Vagina (tissue), 2 donors: ENCODE measurements at regions not wholly inside any gene's neighbourhood (a gene's known extent, or its start where the extent isn't known, plus 50 kb on each side); places are given as distances from the start of the nearest gene placed in this dataset.

ENCODE experiments used
- DNase-seq, 2 donors: peaks; one replicate each; pipeline ENCODE4 v3.0.0-alpha.2; 2017; ENCODE audit errors: extremely low spot score in 2 of 2
- H3K27ac ChIP-seq: fragments of 200-600 bp; sonication (generic); one replicate; pipeline ENCODE4 v1.5.1; 2019
- H3K27me3 ChIP-seq: fragments of 200-600 bp; sonication (generic); one replicate; pipeline ENCODE4 v1.5.1; 2019
- H3K36me3 ChIP-seq, 2 donors: fragments of 200-600 bp; sonication (generic); one replicate each; pipeline ENCODE4 v1.5.1; 2017 to 2019
- H3K4me1 ChIP-seq: fragments of 200-600 bp; sonication (generic); one replicate; pipeline ENCODE4 v1.5.1; 2019
- H3K4me3 ChIP-seq, 2 donors: fragments of 200-600 bp; sonication (generic); 1 replicate in 1 of 2; 2 replicates in 1 of 2; pipeline ENCODE4 v1.5.1; 2016 to 2019
- H3K9me3 ChIP-seq: fragments of 200-600 bp; sonication (generic); one replicate; pipeline ENCODE4 v1.5.1; 2019
- CTCF ChIP-seq, 3 experiments: fragments of 450-650 bp in 2 of 3; fragments of 200-600 bp in 1 of 3; sonication (generic) in 1 of 3; IDR thresholded peaks; one replicate each; pipeline ENCODE4 v1.5.1; 2017 to 2019; ENCODE audit warnings: antibody characterized with exemption in 3 of 3, mild to moderate bottlenecking in 2 of 3, moderate library complexity in 2 of 3
- POLR2A ChIP-seq, 2 donors: fragments of 450-650 bp; IDR thresholded peaks; one replicate each; pipeline ENCODE4 v1.6.1; 2017; ENCODE audit warnings: antibody characterized with exemption in 2 of 2, mild to moderate bottlenecking in 2 of 2, moderate library complexity in 2 of 2
- POLR2AphosphoS5 ChIP-seq, 2 donors: sonication (generic); formaldehyde crosslinking; IDR thresholded peaks; one replicate each; pipeline ENCODE4 v1.9.0; 2017; ENCODE audit warnings: antibody characterized with exemption in 2 of 2, mild to moderate bottlenecking in 2 of 2, low read depth in 1 of 2; ENCODE audit not compliant: insufficient read depth in 1 of 2
- intact Hi-C: fragments of 100-400 bp; cut with DNase I; formaldehyde crosslinking; loops from one replicate; pipeline ENCODE4 v1.15.1; 2023

- Histone ChIP-seq H3K9me3 (no peaks in the 10 kb centered on the region), H3K4me3 (no peak overlapping the region), H3K36me3 (no peaks in the 10 kb centered on the region), H3K27me3 (no peaks in the 10 kb centered on the region), H3K27ac (no peak overlapping the region), H3K4me1 (no peaks in the 10 kb centered on the region)
- TF ChIP-seq POLR2AphosphoS5 (IDR thresholded peaks at IDR 0.05; ENCODE audit: insufficient read depth in 1 of 2, low read depth in 1 of 2): no peak
- no peak for TF ChIP-seq CTCF (IDR thresholded peaks at IDR 0.05)
- no peak for TF ChIP-seq POLR2A (IDR thresholded peaks at IDR 0.05)
- DNase-seq: no peak
- intact Hi-C loops: no loop called here
These were observed 247.4 kb upstream of the COL3A1 start for GRCh38 chr2:188726626-188727247.

DNA sequence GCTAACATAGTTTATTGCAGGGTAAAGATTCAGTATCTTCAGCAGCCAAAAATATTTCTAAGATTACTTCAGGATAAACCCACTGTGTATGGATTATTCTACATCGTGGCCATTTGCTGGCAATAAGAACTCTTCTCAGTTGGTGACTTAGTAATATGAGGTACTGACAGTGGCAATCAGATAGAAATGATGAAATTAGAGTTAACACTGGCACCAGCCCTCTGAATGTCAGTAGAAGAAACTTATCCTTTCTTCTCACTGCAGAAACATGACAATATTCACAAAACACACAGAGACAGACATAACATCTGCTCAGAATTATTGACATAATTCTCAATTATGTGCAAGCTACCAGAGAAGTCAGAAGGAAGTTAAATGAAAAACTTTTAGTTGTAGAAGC lies 246.3 kb upstream of the COL3A1 start:
- Histone ChIP-seq H3K36me3 (no peaks in the 10 kb centered on the region), H3K9me3 (no peaks in the 10 kb centered on the region), H3K27me3 (no peaks in the 10 kb centered on the region), H3K4me3 (no peak overlapping the region), H3K27ac (no peak overlapping the region), H3K4me1 (no peaks in the 10 kb centered on the region)
- no peak for DNase-seq
- intact Hi-C loops: no loop called here
- TF ChIP-seq POLR2A (IDR thresholded peaks at IDR 0.05): no peak
- TF ChIP-seq CTCF (IDR thresholded peaks at IDR 0.05): no peak
- TF ChIP-seq POLR2AphosphoS5 (IDR thresholded peaks at IDR 0.05; ENCODE audit: insufficient read depth in 1 of 2, low read depth in 1 of 2): no peak

- no peaks in the 10 kb centered on the region for H3K9me3 ChIP-seq
- H3K27me3 ChIP-seq: no peaks in the 10 kb centered on the region
- no peak for TF ChIP-seq POLR2AphosphoS5 (IDR thresholded peaks at IDR 0.05; ENCODE audit: insufficient read depth in 1 of 2, low read depth in 1 of 2)
- TF ChIP-seq POLR2A (IDR thresholded peaks at IDR 0.05): no peak
- no peak for TF ChIP-seq CTCF (IDR thresholded peaks at IDR 0.05)
- H3K4me1 ChIP-seq: no peaks in the 10 kb centered on the region
- H3K36me3 ChIP-seq: no peaks in the 10 kb centered on the region
- no peak for DNase-seq
- intact Hi-C loops: no loop called here
- no peak overlapping the region for H3K4me3 ChIP-seq
- no peak overlapping the region for H3K27ac ChIP-seq
These were observed 239.5 kb upstream of the COL3A1 start for GRCh38 chr2:188734691-188735090.

- TF ChIP-seq POLR2AphosphoS5 (IDR thresholded peaks at IDR 0.05; ENCODE audit: insufficient read depth in 1 of 2, low read depth in 1 of 2) (no peak), POLR2A (IDR thresholded peaks at IDR 0.05) (no peak), CTCF (IDR thresholded peaks at IDR 0.05) (no peak)
These were observed 227.4 kb upstream of the COL3A1 start for GRCh38 chr2:188746727-188747126.

GRCh38 chr2:188751816-188752215 lies 222.4 kb upstream of the COL3A1 start:
- TF ChIP-seq CTCF (IDR thresholded peaks at IDR 0.05) (no peak), POLR2A (IDR thresholded peaks at IDR 0.05) (no peak), POLR2AphosphoS5 (IDR thresholded peaks at IDR 0.05; ENCODE audit: insufficient read depth in 1 of 2, low read depth in 1 of 2) (no peak)
- no peaks in the 10 kb centered on the region for H3K4me1 ChIP-seq
- DNase-seq: no peak
- intact Hi-C loops: no loop called here
- no peaks in the 10 kb centered on the region for H3K36me3 ChIP-seq
- H3K27me3 ChIP-seq: no peaks in the 10 kb centered on the region
- H3K4me3 ChIP-seq: no peak overlapping the region
- H3K27ac ChIP-seq: no peak overlapping the region
- H3K9me3 ChIP-seq: peaks cover 6% of the 10 kb centered on the region

More at GRCh38 chr2:188746727-188747126, 227.4 kb upstream of the COL3A1 start:
- intact Hi-C loops: no loop called here
- Histone ChIP-seq H3K27me3 (no peaks in the 10 kb centered on the region), H3K4me3 (no peak overlapping the region), H3K27ac (no peak overlapping the region), H3K9me3 (no peaks in the 10 kb centered on the region), H3K36me3 (no peaks in the 10 kb centered on the region), H3K4me1 (no peaks in the 10 kb centered on the region)
- no peak for DNase-seq
